HepG2 (cell line): ENCODE measurements at regions not wholly inside any gene's neighbourhood (a gene's known extent, or its start where the extent isn't known, plus 50 kb on each side); places are given as distances from the start of the nearest gene placed in this dataset.

Source experiments
- ATAC-seq: fragments of 200-7000 bp; cut with Tn5 transposase; 3 replicates; pipeline ENCODE4 v1.9.1; 2020; ENCODE audit warnings: mild to moderate bottlenecking, moderate library complexity
- BruUV-seq: library from RNA; stranded (reverse); fragments of 400-500 nt; replicated peaks from 2 replicates; lab custom pipeline; 2021; lab: Mats Ljungman, UMichigan
- CTCF ChIA-PET: fragments of 300-600 bp; formaldehyde crosslinking; extraction: SDS; loops from one replicate; lab custom pipeline; 2021; ENCODE audit warnings: low total read pairs, inconsistent platforms, low intra/inter-chr PET ratio; lab: Yijun Ruan, JAX
- POLR2A ChIA-PET: fragments of 350-600 bp; sonication (Branson Sonifier 250); formaldehyde crosslinking; loops from one replicate; lab custom pipeline; 2020; ENCODE audit warnings: antibody characterized with exemption, inconsistent platforms; lab: Yijun Ruan, JAX
- DNase-seq: peaks from one replicate; pipeline ENCODE4 v3.0.0-alpha.2; 2015; ENCODE audit warnings: low spot score
- FAIRE-seq: peaks from 3 replicates; lab custom pipeline; 2011; peaks lifted over from hg19 to GRCh38; lab: Jason Lieb, UNC
- H2AFZ ChIP-seq: one replicate; pipeline ENCODE4 v1.6.1; 2011; ENCODE audit warnings: low read length, inconsistent platforms
- H3K27ac ChIP-seq: fragments of 300-600 bp; 3 replicates; pipeline ENCODE4 v1.8.0; 2011; ENCODE audit warnings: mixed run types, mild to moderate bottlenecking, mixed read lengths, low read length, inconsistent platforms; ENCODE audit not compliant: insufficient read depth; ENCODE audit errors: extremely low read length
- H3K27me3 ChIP-seq, 2 experiments: fragments of 200-600 bp in 1 of 2; 2 replicates in 1 of 2; 3 replicates in 1 of 2; pipeline versions ENCODE4 v1.6.0 to v1.8.0; 2011; ENCODE audit warnings: low read length in 2 of 2, mild to moderate bottlenecking in 2 of 2, moderate library complexity in 2 of 2, inconsistent platforms in 1 of 2; ENCODE audit not compliant: insufficient read depth in 2 of 2, control insufficient read depth in 1 of 2
- H3K36me3 ChIP-seq, 2 experiments: fragments of 200-600 bp in 1 of 2; replicated peaks in 1 of 2; 2 replicates in 1 of 2; 3 replicates in 1 of 2; pipeline versions ENCODE4 v1.5.1 to v1.8.0; 2011; ENCODE audit warnings: low read length in 2 of 2, inconsistent platforms in 1 of 2; ENCODE audit not compliant: insufficient read depth in 2 of 2, control insufficient read depth in 1 of 2
- H3K4me1 ChIP-seq: 2 replicates; pipeline ENCODE4 v1.5.1; 2012; ENCODE audit warnings: low read length, inconsistent platforms; ENCODE audit not compliant: insufficient read depth
- H3K4me2 ChIP-seq: 2 replicates; pipeline ENCODE4 v1.6.0; 2011; ENCODE audit warnings: low read depth, low read length, inconsistent platforms
- H3K4me3 ChIP-seq, 3 experiments: fragments of 200-600 bp in 1 of 3; sonication (generic), shearing (Covaris generic) in 1 of 3; replicated peaks in 1 of 3; 2 replicates each; pipeline ENCODE4 v1.5.1; 2011 to 2016; ENCODE audit warnings: low read length in 3 of 3, inconsistent platforms in 2 of 3, low read depth in 2 of 3, mild to moderate bottlenecking in 2 of 3, control low read depth in 1 of 3, mixed read lengths in 1 of 3; ENCODE audit not compliant: insufficient read depth in 1 of 3
- H3K79me2 ChIP-seq: one replicate; pipeline ENCODE4 v1.6.1; 2011; ENCODE audit warnings: low read length, inconsistent platforms; ENCODE audit not compliant: insufficient read depth
- H3K9ac ChIP-seq: 2 replicates; pipeline ENCODE4 v1.6.0; 2011; ENCODE audit warnings: mild to moderate bottlenecking, low read depth, low read length, inconsistent platforms; ENCODE audit not compliant: insufficient read depth
- H3K9me3 ChIP-seq: 2 replicates; pipeline ENCODE4 v1.5.1; 2012; ENCODE audit warnings: mild to moderate bottlenecking, low read length
- H4K20me1 ChIP-seq: 2 replicates; pipeline ENCODE4 v1.6.0; 2011; ENCODE audit warnings: inconsistent platforms, mild to moderate bottlenecking, low read length, moderate library complexity; ENCODE audit not compliant: insufficient read depth
- HNF1A ChIP-seq, 2 experiments: sonication (generic) in 1 of 2; formaldehyde crosslinking in 1 of 2; IDR thresholded peaks; 2 replicates each; pipeline versions ENCODE4 v1.4.0 to v1.6.1; 2016 to 2020; ENCODE audit warnings: borderline replicate concordance in 1 of 2, low read depth in 1 of 2, mild to moderate bottlenecking in 1 of 2, missing genetic modification reagents in 1 of 2
- KDM2A ChIP-seq: sonication (generic); formaldehyde crosslinking; IDR thresholded peaks from 2 replicates; pipeline ENCODE4 v1.4.0; 2020; ENCODE audit warnings: low read depth, missing genetic modification reagents, borderline replicate concordance
- KDM5A ChIP-seq: fragments of 200-600 bp; sonication (generic); IDR thresholded peaks from 2 replicates; pipeline ENCODE4 v1.7.0; 2018; ENCODE audit warnings: antibody characterized with exemption, mild to moderate bottlenecking, low read length, borderline replicate concordance
- KLF6 ChIP-seq: IDR thresholded peaks from 2 replicates; pipeline ENCODE4 v1.8.0; 2016; ENCODE audit warnings: missing biosample characterization, missing genetic modification reagents
- NKX3-1 ChIP-seq: sonication (generic); formaldehyde crosslinking; IDR thresholded peaks from 2 replicates; pipeline ENCODE4 v1.5.0; 2020; ENCODE audit warnings: missing genetic modification reagents
- PRMT3 ChIP-seq: sonication (generic); formaldehyde crosslinking; IDR thresholded peaks from 2 replicates; pipeline ENCODE4 v1.8.1; 2022; ENCODE audit warnings: low read depth, mild to moderate bottlenecking, moderate library complexity, missing genetic modification reagents, borderline replicate concordance
- RBM39 ChIP-seq: fragments of 200-400 bp; formaldehyde crosslinking; IDR thresholded peaks from one replicate; pipeline ENCODE4 v1.6.1; 2018; ENCODE audit warnings: antibody characterized with exemption, mild to moderate bottlenecking, low read depth, low read length; ENCODE audit not compliant: poor library complexity, severe bottlenecking
- SIN3B ChIP-seq: fragments of 150-350 bp; IDR thresholded peaks from 2 replicates; pipeline ENCODE4 v1.6.1; 2014; ENCODE audit warnings: low read length
- SNRNP70 ChIP-seq: fragments of 200-400 bp; formaldehyde crosslinking; IDR thresholded peaks from 2 replicates; pipeline ENCODE4 v1.6.1; 2017; ENCODE audit warnings: mild to moderate bottlenecking, low read depth, low read length, moderate library complexity
- U2AF1 ChIP-seq: fragments of 200-400 bp; formaldehyde crosslinking; optimal IDR thresholded peaks from 2 replicates; pipeline ENCODE3; 2017; ENCODE audit warnings: mild to moderate bottlenecking, low read depth, low read length
- XRCC5 ChIP-seq: fragments of 200-400 bp; formaldehyde crosslinking; optimal IDR thresholded peaks from 2 replicates; pipeline ENCODE3; 2017; ENCODE audit warnings: mild to moderate bottlenecking, low read length
- ZBTB7B ChIP-seq: sonication (generic); formaldehyde crosslinking; IDR thresholded peaks from 2 replicates; pipeline ENCODE4 v1.4.0; 2020; ENCODE audit warnings: missing genetic modification reagents
- ZNF124 ChIP-seq: sonication (generic); formaldehyde crosslinking; IDR thresholded peaks from 2 replicates; pipeline ENCODE4 v1.4.0; 2020; ENCODE audit warnings: missing genetic modification reagents
- ZNF263 ChIP-seq: sonication (generic); formaldehyde crosslinking; IDR thresholded peaks from 2 replicates; pipeline ENCODE4 v1.4.0; 2020; ENCODE audit warnings: missing genetic modification reagents
- ZNF430 ChIP-seq: sonication (generic); formaldehyde crosslinking; IDR thresholded peaks from 2 replicates; pipeline ENCODE4 v1.9.0; 2021; ENCODE audit warnings: mild to moderate bottlenecking, missing genetic modification reagents
- ZNF768 ChIP-seq: sonication (generic); formaldehyde crosslinking; IDR thresholded peaks from 2 replicates; pipeline ENCODE4 v1.4.0; 2020; ENCODE audit warnings: missing genetic modification reagents
- WGBS: methylation state at CpG from one replicate; pipeline ENCODE4 v1.1.6; 2017; ENCODE audit warnings: low lambda C conversion rate; 5-methylcytosine and 5-hydroxymethylcytosine counted together
- in situ Hi-C: cut with HindIII; loops from 2 replicates; pipeline ENCODE4 v1.10.0; 2017; ENCODE audit warnings: low pct_unique_long_range_greater_than_20kb; ENCODE audit not compliant: extremely low pct_ligation_motif_present
- intact Hi-C: fragments of 100-400 bp; cut with micrococcal nuclease; formaldehyde crosslinking; loops from one replicate; pipeline ENCODE4 v1.10.0; 2022; ENCODE audit not compliant: unreplicated experiment
- TF ChIP-seq, protein P1 (sequence below): sonication (generic); formaldehyde crosslinking; IDR thresholded peaks from 2 replicates; pipeline ENCODE4 v1.4.0; 2020; ENCODE audit warnings: missing genetic modification reagents, mild to moderate bottlenecking, borderline replicate concordance
- TF ChIP-seq, protein P2 (sequence below): IDR thresholded peaks from 2 replicates; pipeline ENCODE4 v1.6.1; 2016; ENCODE audit warnings: missing compliant biosample characterization, missing genetic modification reagents, borderline replicate concordance

DNA sequence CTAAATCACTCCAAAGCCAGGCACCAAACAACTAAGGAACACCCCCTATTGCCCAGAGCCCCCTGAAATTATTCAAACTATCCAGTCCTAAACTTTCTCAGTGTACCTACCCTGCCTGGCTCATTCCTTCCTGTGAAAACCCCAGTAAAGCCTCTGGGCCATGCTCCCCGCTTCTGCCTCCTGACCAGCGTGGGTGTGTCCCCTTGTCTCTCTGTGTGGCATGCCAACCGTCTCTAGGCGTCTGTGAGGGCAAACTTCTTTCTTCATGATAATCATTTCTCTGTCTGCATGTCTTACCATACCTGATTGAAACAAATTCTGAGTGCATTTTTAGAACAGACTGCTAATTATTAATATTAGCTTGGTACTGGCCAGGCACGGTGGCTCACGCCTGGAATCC, 75.1 kb upstream of the EPCAM start:
- Histone ChIP-seq H4K20me1 (no peaks in the 10 kb centered on the region), H3K36me3 (no peaks in the 10 kb centered on the region), H3K79me2 (no peaks in the 10 kb centered on the region), H3K4me2 (no peak overlapping the region), H3K27ac (no peak overlapping the region), H3K9ac (no peak overlapping the region), H3K27me3 (no peaks in the 10 kb centered on the region), H3K9me3 (no peaks in the 10 kb centered on the region), H2AFZ (no peak overlapping the region), H3K4me1 (0 out of 2 replicates have a peak, but pooled peaks cover 5% of the 10 kb centered on the region), H3K4me3 (no peak overlapping the region)
- in situ Hi-C loops (no loop called here), intact Hi-C loops (no loop called here)
- no peak for TF ChIP-seq XRCC5
- no peak for TF ChIP-seq ZBTB7B (CRISPR knock-in tag)
- TF ChIP-seq ZNF263 (CRISPR knock-in tag) = no peak
- no peak for TF ChIP-seq KDM5A
- TF ChIP-seq PRMT3 (CRISPR knock-in tag) = no peak
- no peak for TF ChIP-seq SIN3B
- TF ChIP-seq ZNF430 (CRISPR knock-in tag) = no peak
- no peak for TF ChIP-seq SNRNP70
- TF ChIP-seq NKX3-1 = no peak
- TF ChIP-seq KLF6 (CRISPR knock-in tag) = no peak
- TF ChIP-seq KDM2A = no peak
- no peak for TF ChIP-seq U2AF1
- TF ChIP-seq, protein P1, sequence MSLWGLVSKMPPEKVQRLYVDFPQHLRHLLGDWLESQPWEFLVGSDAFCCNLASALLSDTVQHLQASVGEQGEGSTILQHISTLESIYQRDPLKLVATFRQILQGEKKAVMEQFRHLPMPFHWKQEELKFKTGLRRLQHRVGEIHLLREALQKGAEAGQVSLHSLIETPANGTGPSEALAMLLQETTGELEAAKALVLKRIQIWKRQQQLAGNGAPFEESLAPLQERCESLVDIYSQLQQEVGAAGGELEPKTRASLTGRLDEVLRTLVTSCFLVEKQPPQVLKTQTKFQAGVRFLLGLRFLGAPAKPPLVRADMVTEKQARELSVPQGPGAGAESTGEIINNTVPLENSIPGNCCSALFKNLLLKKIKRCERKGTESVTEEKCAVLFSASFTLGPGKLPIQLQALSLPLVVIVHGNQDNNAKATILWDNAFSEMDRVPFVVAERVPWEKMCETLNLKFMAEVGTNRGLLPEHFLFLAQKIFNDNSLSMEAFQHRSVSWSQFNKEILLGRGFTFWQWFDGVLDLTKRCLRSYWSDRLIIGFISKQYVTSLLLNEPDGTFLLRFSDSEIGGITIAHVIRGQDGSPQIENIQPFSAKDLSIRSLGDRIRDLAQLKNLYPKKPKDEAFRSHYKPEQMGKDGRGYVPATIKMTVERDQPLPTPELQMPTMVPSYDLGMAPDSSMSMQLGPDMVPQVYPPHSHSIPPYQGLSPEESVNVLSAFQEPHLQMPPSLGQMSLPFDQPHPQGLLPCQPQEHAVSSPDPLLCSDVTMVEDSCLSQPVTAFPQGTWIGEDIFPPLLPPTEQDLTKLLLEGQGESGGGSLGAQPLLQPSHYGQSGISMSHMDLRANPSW (CRISPR knock-in tag) = no peak
- no peak for TF ChIP-seq HNF1A (IDR thresholded peaks at IDR 0.05; ENCODE audit: low read depth)
- no peak for TF ChIP-seq HNF1A (CRISPR knock-in tag; IDR thresholded peaks at IDR 0.05; ENCODE audit: borderline replicate concordance)
- TF ChIP-seq RBM39 = no peak
- TF ChIP-seq, protein P2, sequence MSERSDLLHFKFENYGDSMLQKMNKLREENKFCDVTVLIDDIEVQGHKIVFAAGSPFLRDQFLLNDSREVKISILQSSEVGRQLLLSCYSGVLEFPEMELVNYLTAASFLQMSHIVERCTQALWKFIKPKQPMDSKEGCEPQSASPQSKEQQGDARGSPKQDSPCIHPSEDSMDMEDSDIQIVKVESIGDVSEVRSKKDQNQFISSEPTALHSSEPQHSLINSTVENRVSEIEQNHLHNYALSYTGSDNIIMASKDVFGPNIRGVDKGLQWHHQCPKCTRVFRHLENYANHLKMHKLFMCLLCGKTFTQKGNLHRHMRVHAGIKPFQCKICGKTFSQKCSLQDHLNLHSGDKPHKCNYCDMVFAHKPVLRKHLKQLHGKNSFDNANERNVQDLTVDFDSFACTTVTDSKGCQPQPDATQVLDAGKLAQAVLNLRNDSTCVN (CRISPR knock-in tag) = no peak
- no peak for TF ChIP-seq ZNF124 (CRISPR knock-in tag)
- TF ChIP-seq ZNF768 (CRISPR knock-in tag) = no peak
- ChIA-PET POLR2A (no interaction called here), CTCF (no interaction called here)
- DNase-seq (no peak), ATAC-seq (no peak), FAIRE-seq (no peak)
- 93% methylated on average over 6 of the region's 6 CpGs for WGBS
- no TSS peak for BruUV-seq
